ENCODE measurements at regions not wholly inside any gene's neighbourhood (a gene's known extent, or its start where the extent isn't known, plus 50 kb on each side); places are given as distances from the start of the nearest gene placed in this dataset.
"Not testable (repeated sequence)": the region's sequence is repeated elsewhere in the genome, so short reads cannot be mapped to it uniquely, and the experiment has no call there.

GRCh38 chr13:55820817-55821216, 1319.9 kb upstream of the PRR20A start:
- no peak for DNase-seq (ENCODE audit: low read depth, low spot score)

DNA sequence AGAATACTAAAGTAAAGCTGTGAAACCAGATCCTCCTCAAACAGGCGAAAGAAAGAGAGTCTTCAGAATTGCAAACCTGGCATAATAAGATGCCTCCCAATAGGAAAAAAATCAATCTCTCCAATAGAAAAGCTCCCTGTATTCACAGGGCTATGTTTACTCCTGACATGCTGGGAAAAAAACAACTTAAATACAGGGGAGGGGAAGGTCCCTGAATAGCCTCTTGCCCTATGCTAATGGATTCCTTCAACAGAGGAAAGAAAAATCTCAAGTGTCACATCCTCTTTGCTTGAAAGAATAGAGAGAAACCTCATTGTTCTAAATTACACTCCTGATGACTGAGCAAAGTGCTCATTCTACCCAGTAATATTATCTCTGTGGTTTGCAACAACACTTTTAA, 1271.1 kb upstream of the PRR20A start:
- DNase-seq (ENCODE audit: low read depth, low spot score), result no peak

GRCh38 chr13:55887561-55887960, 1253.2 kb upstream of the PRR20A start:
- no peak for DNase-seq (ENCODE audit: low read depth, low spot score)

GRCh38 chr13:55893540-55893939, 1247.2 kb upstream of the PRR20A start:
- DNase-seq (ENCODE audit: low read depth, low spot score), result no peak

- no peak for DNase-seq (ENCODE audit: low read depth, low spot score)
These were observed 1203.5 kb upstream of the PRR20A start for GRCh38 chr13:55937180-55937579.

GRCh38 chr13:55948175-55948574, 1192.5 kb upstream of the PRR20A start:
- no peak for DNase-seq (ENCODE audit: low read depth, low spot score)

- no peak for DNase-seq (ENCODE audit: low read depth, low spot score)
These were observed 1176.8 kb upstream of the PRR20A start for GRCh38 chr13:55963934-55964333.

DNA sequence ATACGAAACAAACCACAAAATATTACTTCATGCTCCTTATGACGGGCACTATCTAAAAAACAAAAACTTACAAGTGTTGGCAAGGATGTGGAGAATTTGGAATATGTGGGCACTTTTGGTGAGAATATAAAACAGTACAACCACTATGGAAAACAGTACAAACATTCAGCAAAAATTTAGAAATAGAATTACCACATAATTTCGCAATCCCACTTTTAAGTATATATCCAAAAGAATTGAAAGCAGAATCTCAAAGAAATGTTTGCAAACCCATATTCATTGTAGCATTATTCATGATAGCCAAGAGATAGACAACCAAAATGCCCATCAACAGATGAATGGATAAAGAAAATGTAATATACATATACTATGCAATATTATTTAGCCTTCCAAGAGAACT, 1173.7 kb upstream of the PRR20A start:
- no peak for DNase-seq (ENCODE audit: low read depth, low spot score)

DNA sequence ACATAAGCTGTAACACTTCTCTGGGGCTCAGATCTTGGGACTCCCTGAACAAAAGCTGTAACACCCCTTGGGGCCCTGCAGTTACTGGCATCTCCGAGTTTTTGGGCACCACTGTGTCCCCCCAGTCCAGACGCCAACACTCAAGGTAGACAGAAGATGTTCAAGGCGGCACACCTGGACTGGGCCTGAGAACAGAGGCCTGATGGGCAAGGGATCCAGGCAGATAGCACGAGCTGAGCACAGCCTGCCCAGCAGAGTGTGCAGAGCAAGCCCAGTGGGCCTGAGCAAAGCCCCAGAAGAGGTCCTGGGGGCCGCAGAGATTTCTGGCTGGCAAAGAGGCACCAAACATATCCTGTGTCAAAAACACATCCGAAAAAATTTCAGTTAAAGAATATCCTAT, 1163.3 kb upstream of the PRR20A start:
- no peak for DNase-seq (ENCODE audit: low read depth, low spot score)

- no peak for DNase-seq (ENCODE audit: low read depth, low spot score)
These were observed 1159.3 kb upstream of the PRR20A start for GRCh38 chr13:55981381-55981780.

DNA sequence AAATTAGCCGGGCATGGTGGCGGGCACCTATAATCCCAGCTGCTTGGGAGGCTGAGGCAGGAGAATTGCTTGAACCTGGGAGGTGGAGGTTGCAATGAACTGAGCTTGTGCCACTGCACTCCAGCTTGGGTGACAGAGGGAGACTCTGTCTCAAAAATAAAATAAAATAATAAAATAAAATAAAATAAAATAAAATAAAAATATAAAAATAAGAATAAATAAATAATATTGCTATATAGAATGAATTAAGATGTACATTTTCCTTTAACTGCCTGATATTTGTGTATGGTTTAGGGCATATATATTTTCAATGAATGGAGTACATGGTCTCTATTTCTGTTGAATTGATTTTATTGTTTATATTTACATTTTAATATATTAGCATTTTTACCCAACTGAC, 1156.7 kb upstream of the PRR20A start:
- DNase-seq (ENCODE audit: low read depth, low spot score), result not testable (repeated sequence)

DNA sequence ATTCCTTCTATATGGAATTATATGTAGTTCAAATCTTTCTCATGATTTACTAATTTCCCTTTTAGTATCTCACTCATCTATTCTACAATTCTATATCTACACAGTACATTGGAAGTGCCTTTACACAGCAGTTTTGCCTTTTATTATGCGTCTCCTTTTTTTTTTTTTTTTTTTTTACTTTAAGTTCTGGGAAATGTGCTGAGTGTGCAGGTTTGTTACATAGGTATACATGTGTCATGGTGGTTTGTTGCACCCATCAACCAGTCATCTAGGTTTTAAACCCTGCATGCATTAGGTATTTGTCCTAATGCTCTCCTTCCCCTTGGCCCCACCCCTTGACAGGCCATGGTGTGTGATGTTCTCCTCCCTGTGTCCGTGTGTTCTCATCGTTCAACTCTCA, 1150.1 kb upstream of the PRR20A start:
- no peak for DNase-seq (ENCODE audit: low read depth, low spot score)

GRCh38 chr13:55991666-55992065, 1149.1 kb upstream of the PRR20A start:
- no peak for DNase-seq (ENCODE audit: low read depth, low spot score)

GRCh38 chr13:55992145-55992544, 1148.6 kb upstream of the PRR20A start:
- no peak for DNase-seq (ENCODE audit: low read depth, low spot score)

DNA sequence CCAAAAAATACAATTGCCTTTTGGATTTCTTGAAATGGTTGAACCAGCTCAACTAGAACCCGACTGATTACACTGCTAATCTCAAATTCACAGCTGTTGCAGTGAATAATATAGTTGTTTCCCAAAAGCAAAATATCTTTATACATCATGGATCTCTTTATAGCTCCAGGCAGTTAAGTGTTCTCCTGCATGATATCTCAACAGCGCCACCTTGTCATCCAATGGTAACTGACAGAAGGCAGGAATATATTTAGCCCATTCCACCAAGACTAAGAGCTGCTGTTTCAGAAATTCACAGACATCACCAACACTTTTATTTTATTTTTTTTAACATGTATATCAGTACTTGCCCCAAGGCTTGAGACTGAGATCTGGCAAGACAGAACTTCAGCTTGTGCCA, 1141.0 kb upstream of the PRR20A start:
- DNase-seq (ENCODE audit: low read depth, low spot score), result no peak

- DNase-seq (ENCODE audit: low read depth, low spot score), result no peak
These were observed 1131.3 kb upstream of the PRR20A start for GRCh38 chr13:56009418-56009817.

GRCh38 chr13:56012644-56013043, 1128.1 kb upstream of the PRR20A start:
- DNase-seq (ENCODE audit: low read depth, low spot score), result no peak

DNA sequence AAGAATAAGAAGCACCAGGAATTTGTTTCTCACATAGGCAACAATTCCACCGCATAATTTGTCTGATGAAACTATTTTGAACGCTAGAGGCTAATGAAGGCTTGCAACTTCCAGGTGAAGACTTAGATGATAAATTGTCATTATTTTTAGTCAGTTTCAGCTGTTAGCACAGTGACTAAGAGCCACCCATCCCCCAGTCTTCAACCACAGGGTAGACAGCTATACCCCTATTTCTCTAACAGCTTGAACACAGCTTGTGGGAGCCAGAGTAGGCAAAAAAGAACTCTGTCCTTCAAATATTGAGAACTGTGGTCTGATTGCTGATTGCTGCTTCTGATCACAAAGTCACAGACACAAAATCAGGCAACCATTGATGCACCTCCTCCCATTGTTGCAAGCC, 1124.8 kb upstream of the PRR20A start:
- no peak for DNase-seq (ENCODE audit: low read depth, low spot score)

DNA sequence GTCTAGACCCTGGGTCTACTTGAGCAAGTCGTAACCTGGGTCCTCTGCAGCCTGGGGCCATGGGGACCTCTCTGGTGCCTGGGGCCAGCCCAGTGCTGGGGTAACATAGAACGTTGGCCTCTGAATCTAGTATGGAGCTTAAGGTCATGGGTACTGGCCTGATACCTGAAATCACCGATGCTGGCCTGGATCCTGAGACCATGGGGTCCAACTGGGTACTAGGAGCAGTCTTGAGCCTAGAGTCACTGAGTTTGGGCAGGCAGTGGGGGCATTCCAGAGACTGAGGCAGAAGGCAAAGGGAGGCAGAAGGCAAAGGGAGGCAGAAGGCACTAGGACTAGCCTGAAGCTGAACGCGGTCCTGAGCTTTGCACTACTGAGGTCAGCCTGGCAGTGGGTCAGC, 1121.1 kb upstream of the PRR20A start:
- DNase-seq (ENCODE audit: low read depth, low spot score), result no peak

DNA sequence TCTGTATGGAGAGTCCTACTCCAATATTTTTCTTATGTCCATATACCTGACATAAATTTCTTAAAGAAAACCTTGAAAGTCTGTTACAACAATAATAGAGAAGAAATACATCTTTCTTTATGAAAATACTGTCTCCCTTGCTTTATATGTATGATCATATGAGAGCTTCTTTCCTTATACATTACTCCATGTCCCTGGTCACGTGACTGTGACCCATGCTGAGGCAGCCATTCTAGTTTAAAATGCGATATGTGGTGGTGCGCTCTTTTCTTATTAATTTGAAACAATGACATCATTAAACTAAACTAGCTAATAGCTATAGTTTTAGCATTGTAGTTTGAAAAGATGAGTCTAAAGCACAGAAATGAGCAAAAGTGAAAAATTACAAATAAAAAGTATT, 1120.3 kb upstream of the PRR20A start:
- no peak for DNase-seq (ENCODE audit: low read depth, low spot score)

DNA sequence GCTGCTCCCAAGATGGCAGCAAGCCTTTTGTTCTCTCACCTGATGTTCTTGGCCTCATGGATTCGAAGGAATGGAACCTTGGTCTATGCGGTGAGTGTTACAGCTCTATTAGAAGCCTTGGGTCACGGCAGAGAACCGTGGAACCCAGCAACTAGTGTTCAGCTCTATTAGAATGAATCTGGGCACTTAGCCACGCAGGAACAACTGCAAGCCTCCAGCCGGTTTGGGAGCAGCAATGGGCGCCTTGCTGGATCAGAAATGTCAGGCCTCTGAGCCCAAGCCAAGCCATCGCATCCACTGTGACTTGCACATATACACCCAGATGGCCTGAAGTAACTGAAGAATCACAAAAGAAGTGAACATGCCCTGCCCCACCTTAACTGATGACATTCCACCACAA, 1100.7 kb upstream of the PRR20A start:
- no peak for DNase-seq (ENCODE audit: low read depth, low spot score)

GRCh38 chr13:56066321-56066720, 1074.4 kb upstream of the PRR20A start:
- DNase-seq (ENCODE audit: low read depth, low spot score), result no peak

GRCh38 chr13:56102641-56103040, 1038.1 kb upstream of the PRR20A start:
- no peak for DNase-seq (ENCODE audit: low read depth, low spot score)

- DNase-seq (ENCODE audit: low read depth, low spot score), result no peak
These were observed 1030.0 kb upstream of the PRR20A start for GRCh38 chr13:56110751-56111150.

DNA sequence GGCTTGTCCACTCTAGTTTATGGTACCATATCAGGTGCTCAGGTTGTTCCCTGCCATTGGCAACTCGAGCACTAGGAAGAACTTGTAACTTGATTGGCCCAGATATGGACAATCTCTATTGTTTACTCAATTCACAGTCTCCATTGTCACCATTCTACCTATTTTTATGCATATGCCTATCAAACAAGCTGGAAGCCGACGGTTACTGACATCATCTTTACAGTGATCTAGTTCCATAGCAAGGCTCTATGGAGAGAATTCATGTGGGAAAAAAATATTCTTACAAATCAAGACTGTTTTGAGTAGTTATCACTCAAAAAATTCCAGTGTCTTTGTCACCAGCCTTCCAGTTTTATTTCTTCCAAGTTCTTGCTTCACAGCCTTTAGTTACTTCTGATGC, 1006.2 kb upstream of the PRR20A start:
- DNase-seq (ENCODE audit: low read depth, low spot score), result no peak
